ENCODE measurements at regions not wholly inside any gene's neighbourhood (a gene's known extent, or its start where the extent isn't known, plus 50 kb on each side); places are given as distances from the start of the nearest gene placed in this dataset.

- H3K36me3 ChIP-seq (replicated peaks in 1 of 2; ENCODE audit: control insufficient read depth in 1 of 2, insufficient read depth in 2 of 2, low read length in 2 of 2): no peaks in the 10 kb centered on the region
- intact Hi-C loops (cut with micrococcal nuclease): no loop called here
- no peak for DNase-seq
- Mint-ChIP-seq H3K4me3 (no peak overlapping the region), H3K4me1 (no peaks in the 10 kb centered on the region), H3K27ac (no peak overlapping the region), H3K9me3 (peaks cover 9 to 23% (median 13%) of the 10 kb centered on the region in 7 donors), H3K36me3 (no peaks in the 10 kb centered on the region), H3K27me3 (ENCODE audit: low read depth in 3 of 3) (peaks cover 0 to 2% (median 1%) of the 10 kb centered on the region in 3 donors)
- no peak overlapping the region for H3K4me3 ChIP-seq (replicated peaks in 1 of 3; ENCODE audit: low read depth in 2 of 3, low read length in 3 of 3)
- H3K27me3 ChIP-seq (ENCODE audit: control insufficient read depth in 2 of 2, insufficient read depth in 2 of 2, low read length in 2 of 2): no peaks in the 10 kb centered on the region
- no peak overlapping the region for H3K27ac ChIP-seq (ENCODE audit: low read depth in 1 of 2, low read length in 2 of 2)
- no peak overlapping the region for H3K9ac ChIP-seq (ENCODE audit: insufficient read depth, low read length, poor library complexity, severe bottlenecking)
- peaks cover 17 to 24% of the 10 kb centered on the region in 2 donors for H3K9me3 ChIP-seq (replicated peaks in 1 of 2; ENCODE audit: control insufficient read depth in 1 of 2, insufficient read depth in 1 of 2, low read length in 2 of 2)
- H4K20me1 ChIP-seq (ENCODE audit: insufficient read depth, low read length): no peaks in the 10 kb centered on the region
- WGBS (ENCODE audit: insufficient coverage): no CpG with 5 or more reads among the region's 1 CpG
- H2AFZ ChIP-seq (ENCODE audit: insufficient read depth, low read depth, low read length, poor library complexity, severe bottlenecking): no peak overlapping the region
- H3K4me2 ChIP-seq (replicated peaks; ENCODE audit: extremely low read depth, low read length, poor library complexity, severe bottlenecking): no peak overlapping the region
- no peaks in the 10 kb centered on the region for H3K79me2 ChIP-seq (ENCODE audit: insufficient read depth, low read length)
- TF ChIP-seq, protein P1, sequence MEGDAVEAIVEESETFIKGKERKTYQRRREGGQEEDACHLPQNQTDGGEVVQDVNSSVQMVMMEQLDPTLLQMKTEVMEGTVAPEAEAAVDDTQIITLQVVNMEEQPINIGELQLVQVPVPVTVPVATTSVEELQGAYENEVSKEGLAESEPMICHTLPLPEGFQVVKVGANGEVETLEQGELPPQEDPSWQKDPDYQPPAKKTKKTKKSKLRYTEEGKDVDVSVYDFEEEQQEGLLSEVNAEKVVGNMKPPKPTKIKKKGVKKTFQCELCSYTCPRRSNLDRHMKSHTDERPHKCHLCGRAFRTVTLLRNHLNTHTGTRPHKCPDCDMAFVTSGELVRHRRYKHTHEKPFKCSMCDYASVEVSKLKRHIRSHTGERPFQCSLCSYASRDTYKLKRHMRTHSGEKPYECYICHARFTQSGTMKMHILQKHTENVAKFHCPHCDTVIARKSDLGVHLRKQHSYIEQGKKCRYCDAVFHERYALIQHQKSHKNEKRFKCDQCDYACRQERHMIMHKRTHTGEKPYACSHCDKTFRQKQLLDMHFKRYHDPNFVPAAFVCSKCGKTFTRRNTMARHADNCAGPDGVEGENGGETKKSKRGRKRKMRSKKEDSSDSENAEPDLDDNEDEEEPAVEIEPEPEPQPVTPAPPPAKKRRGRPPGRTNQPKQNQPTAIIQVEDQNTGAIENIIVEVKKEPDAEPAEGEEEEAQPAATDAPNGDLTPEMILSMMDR (IDR thresholded peaks at IDR 0.05): no peak
- no peaks in the 10 kb centered on the region for H3K4me1 ChIP-seq (ENCODE audit: control insufficient read depth in 1 of 2, insufficient read depth in 2 of 2, low read length in 2 of 2)
Observed at GRCh38 chr1:95406279-95406678, 172.3 kb downstream of the RWDD3 start.

GRCh38 chr1:95407131-95407885 lies 173.3 kb downstream of the RWDD3 start:
- no peak overlapping the region for H3K9ac ChIP-seq (ENCODE audit: insufficient read depth, low read length, poor library complexity, severe bottlenecking)
- H3K36me3 Mint-ChIP-seq: no peaks in the 10 kb centered on the region
- intact Hi-C loops (cut with micrococcal nuclease): no loop called here
- no peak overlapping the region for H2AFZ ChIP-seq (ENCODE audit: insufficient read depth, low read depth, low read length, poor library complexity, severe bottlenecking)
- no peak overlapping the region for H3K4me3 ChIP-seq (replicated peaks in 1 of 3; ENCODE audit: low read depth in 2 of 3, low read length in 3 of 3)
- no peaks in the 10 kb centered on the region for H3K4me1 ChIP-seq (ENCODE audit: control insufficient read depth in 1 of 2, insufficient read depth in 2 of 2, low read length in 2 of 2)
- TF ChIP-seq, protein P1 (IDR thresholded peaks at IDR 0.05): no peak
- peaks cover 0 to 2% (median 1%) of the 10 kb centered on the region in 3 donors for H3K27me3 Mint-ChIP-seq (ENCODE audit: low read depth in 3 of 3)
- no peak overlapping the region for H3K27ac Mint-ChIP-seq
- WGBS (ENCODE audit: insufficient coverage): 66% methylated on average over 6 of the region's 10 CpGs
- H3K27ac ChIP-seq (ENCODE audit: low read depth in 1 of 2, low read length in 2 of 2): no peak overlapping the region
- H3K79me2 ChIP-seq (ENCODE audit: insufficient read depth, low read length): no peaks in the 10 kb centered on the region
- no peaks in the 10 kb centered on the region for H3K4me1 Mint-ChIP-seq
- H3K27me3 ChIP-seq (ENCODE audit: control insufficient read depth in 2 of 2, insufficient read depth in 2 of 2, low read length in 2 of 2): no peaks in the 10 kb centered on the region
- no peak for DNase-seq
- H4K20me1 ChIP-seq (ENCODE audit: insufficient read depth, low read length): no peaks in the 10 kb centered on the region
- no peaks in the 10 kb centered on the region for H3K36me3 ChIP-seq (replicated peaks in 1 of 2; ENCODE audit: control insufficient read depth in 1 of 2, insufficient read depth in 2 of 2, low read length in 2 of 2)
- peaks cover 9 to 23% (median 13%) of the 10 kb centered on the region in 7 donors for H3K9me3 Mint-ChIP-seq
- H3K4me2 ChIP-seq (replicated peaks; ENCODE audit: extremely low read depth, low read length, poor library complexity, severe bottlenecking): no peak overlapping the region
- no peak overlapping the region for H3K4me3 Mint-ChIP-seq
- peaks cover 17 to 24% of the 10 kb centered on the region in 2 donors for H3K9me3 ChIP-seq (replicated peaks in 1 of 2; ENCODE audit: control insufficient read depth in 1 of 2, insufficient read depth in 1 of 2, low read length in 2 of 2)

All from CD14-positive monocyte (primary cell).